HG03378 (cell line): ENCODE measurements at regions not wholly inside any gene's neighbourhood (a gene's known extent, or its start where the extent isn't known, plus 50 kb on each side); places are given as distances from the start of the nearest gene placed in this dataset.
"Not testable (repeated sequence)": the region's sequence is repeated elsewhere in the genome, so short reads cannot be mapped to it uniquely, and the experiment has no call there.

Source experiments
- ATAC-seq: cut with Tn5 transposase; IDR thresholded peaks from one replicate; pipeline ENCODE4 v1.9.1; 2021; ENCODE audit warnings: mild to moderate bottlenecking, moderate library complexity; ENCODE audit not compliant: unreplicated experiment

- no peak for ATAC-seq
Observed at GRCh38 chr3:88775026-88775690, 332.3 kb upstream of the EPHA3 start.

- ATAC-seq: no peak
Observed at GRCh38 chr3:88779482-88779881, 327.9 kb upstream of the EPHA3 start.

- no peak for ATAC-seq
Observed at GRCh38 chr3:88784925-88785324, 322.5 kb upstream of the EPHA3 start.

DNA sequence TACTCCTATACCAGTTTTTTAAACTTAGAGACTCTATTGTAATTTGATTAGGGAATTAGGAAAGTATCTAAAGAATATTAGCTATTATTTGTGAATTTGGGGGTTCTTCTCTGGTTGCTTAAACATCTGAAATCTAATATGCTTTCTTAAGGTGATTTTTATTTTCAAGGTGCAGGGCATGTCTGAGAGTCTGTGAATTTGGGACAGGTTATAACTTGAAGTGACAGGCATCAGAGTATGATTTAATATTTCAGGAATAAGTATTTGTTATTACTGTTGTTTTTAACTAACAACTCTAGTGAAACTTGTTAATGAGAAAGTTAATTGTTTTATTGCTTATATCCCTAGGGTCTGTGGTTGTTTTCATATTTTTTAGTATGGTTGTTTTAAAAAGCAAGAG is 321.6 kb upstream of the EPHA3 start:
- ATAC-seq: no peak

DNA sequence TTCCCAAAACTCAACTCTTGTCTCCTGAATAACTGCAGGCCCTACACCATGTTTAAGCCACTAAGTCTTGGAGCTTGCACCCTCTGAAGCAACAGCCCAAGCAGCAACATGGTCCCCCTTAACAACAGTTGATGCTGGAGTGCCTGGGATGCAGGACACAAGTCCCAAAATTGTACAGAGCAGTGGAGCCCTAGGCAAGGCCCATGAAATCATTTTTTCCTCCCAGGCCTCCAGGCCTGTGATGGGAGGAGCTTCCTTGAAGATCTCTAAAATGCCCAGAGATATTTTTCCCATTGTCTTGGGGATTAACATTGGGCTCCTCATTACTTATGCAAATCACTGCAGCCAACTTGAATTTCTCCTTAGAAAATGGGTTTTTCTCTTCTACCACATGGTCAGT is 311.9 kb upstream of the EPHA3 start:
- no peak for ATAC-seq

GRCh38 chr3:88807491-88808105 is 299.8 kb upstream of the EPHA3 start:
- no peak for ATAC-seq

DNA sequence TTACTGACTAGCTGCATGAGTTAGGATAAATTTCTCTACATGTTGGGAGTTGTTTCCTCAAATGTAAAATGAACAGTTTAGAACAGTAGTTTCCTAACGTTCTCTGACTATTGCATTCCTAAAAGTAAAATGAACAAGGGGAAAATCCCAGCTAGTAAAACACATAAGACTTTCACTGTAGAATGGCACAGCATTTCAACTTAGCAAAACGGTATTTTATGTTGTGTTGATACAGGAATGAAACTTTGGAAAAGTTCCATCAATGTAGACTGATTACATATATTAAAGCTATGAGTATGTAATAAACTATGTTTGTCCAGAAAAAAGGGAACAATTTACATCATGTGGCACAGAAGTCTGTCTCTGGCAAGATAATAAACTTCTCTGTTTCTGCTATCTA is 297.4 kb upstream of the EPHA3 start:
- ATAC-seq: no peak

GRCh38 chr3:88810455-88810854 is 297.0 kb upstream of the EPHA3 start:
- ATAC-seq: no peak

- ATAC-seq: no peak
Observed at GRCh38 chr3:88811096-88811495, 296.3 kb upstream of the EPHA3 start.

DNA sequence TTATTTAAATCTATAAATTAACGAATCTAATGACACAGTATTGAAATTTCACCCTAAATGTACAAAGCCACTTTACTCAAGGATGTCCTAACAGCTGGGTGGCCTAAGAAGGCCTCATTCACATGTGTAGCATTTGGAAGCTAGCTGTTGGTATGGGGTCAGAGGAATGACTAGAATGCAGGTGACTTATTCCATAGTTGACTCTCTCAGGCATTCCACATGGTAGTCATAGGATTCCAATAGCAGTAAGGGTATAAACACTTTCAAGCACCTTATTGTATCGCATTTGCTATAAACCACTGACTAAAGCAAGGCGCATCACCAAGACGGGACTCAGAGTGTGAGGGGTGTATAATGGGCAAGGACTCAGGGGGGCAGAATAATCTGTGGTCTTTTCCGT is 294.8 kb upstream of the EPHA3 start:
- no peak for ATAC-seq

- ATAC-seq: no peak
Observed at GRCh38 chr3:88816445-88816844, 291.0 kb upstream of the EPHA3 start.

DNA sequence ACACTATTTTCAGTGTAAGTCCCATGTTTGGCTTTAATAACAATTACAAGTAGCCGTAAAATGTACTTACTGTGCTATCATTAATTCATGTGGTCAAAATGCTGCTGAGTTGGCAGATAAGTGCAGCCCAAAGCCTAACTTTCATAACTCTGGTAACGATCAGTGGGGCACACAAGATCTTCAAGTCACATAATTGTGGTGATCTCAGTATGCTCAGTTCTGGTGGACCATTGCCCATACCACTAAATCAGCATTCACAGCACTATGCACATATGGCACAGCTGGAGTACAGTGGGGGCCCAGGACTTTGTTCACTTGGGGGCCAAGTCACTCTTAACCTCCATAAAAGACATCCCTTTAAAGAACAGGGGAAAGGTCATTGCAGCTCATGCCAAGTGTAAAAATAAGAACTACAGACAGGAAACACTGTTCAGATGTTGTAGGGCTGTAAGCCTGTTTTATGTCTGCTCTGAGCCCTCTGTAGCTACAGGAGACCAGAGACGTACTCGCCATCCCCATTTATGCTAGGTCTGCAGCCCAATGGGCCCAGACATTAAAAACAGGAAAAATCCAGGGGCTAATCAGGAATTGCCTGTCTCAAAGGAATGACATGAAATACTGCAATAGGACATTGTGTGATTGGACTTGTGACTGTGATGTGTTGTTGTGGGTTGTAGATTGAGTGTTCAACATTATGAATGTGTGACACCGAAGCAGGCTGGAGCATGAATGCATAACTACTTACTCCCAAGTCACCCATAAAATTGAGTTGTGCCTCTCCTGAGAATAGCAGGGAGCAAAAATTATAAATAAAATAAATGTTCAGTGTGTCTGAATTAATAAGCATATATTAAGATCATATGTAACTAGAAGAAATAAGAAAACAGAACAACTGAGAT is 282.5 kb upstream of the EPHA3 start:
- no peak for ATAC-seq

DNA sequence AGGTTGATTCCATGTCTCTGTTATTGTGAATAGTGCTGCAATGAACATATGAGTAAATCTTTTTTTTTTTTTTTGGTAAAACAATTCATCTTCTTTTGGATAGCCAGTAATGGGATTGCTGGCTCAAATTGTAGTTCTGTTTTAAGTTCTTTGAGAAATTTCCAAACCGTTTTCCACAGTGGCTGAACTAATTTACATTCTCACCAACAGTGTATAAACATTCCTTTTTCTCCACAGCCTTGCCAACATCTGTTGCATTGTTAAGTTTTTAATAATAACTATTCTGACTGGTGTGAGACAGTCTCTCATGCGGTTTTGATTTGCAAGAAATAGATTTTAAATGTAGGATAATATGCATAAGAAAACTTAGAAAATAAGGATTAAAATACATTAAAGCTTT is 279.0 kb upstream of the EPHA3 start:
- ATAC-seq: no peak

GRCh38 chr3:88852606-88853005 is 254.8 kb upstream of the EPHA3 start:
- no peak for ATAC-seq

DNA sequence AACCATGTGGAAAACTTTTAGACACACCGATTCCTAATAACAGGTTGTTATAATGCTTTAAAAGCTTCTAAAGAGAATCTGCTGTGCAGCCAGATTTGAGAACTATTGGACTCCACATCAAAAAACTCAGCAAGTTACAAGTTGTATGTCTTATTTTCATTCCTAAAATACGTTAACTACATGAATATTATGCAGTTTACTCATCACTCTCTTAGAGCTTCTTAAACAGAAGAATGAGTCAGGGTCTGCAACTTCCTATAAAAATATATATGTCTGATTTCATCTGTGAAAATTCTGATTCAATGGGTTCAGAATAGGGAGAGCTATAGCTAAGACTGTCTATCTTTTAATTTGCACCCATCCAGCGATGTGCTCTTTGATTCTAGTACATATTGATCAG is 244.2 kb upstream of the EPHA3 start:
- no peak for ATAC-seq

- ATAC-seq: no peak
Observed at GRCh38 chr3:88876724-88877123, 230.7 kb upstream of the EPHA3 start.

- no peak for ATAC-seq
Observed at GRCh38 chr3:88879905-88880304, 227.5 kb upstream of the EPHA3 start.

DNA sequence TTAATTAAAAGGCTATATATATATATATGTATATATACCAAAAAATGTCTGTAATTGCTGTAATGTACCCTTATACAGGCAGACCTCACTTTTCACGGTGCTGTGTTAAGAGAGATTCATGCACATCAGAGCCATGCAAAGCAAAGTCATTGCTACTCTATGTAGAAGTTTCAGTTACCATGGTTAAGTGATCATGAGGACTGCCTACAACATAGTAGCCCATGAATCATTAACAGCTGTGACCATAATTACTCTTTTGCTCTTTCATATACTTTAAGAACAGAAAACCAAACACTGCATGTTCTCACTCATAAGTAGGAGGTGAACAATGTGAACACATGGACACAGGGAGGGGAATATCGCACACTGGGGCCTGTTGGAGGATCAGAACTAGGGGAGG is 225.3 kb upstream of the EPHA3 start:
- ATAC-seq: peak; percentile 83

- ATAC-seq: not testable (repeated sequence)
Observed at GRCh38 chr3:88886624-88887023, 220.8 kb upstream of the EPHA3 start.

DNA sequence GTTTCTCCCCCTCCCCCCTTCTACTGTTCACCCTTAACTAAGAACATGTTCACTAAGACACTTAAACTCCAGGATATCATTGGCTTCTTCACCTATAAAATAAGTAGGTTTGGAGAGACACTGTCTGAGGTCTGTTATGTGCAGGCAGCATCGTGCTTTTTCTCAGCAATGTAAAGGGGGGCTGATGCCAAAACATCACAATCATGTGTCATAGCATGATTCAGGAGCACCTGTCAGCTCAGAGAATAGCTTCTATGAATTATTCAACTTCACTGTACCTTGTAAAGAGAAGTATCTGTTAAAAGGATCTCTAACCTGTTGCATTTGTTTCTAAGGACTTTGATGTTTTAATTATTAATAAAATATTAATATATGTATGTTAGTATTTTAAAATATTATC is 211.4 kb upstream of the EPHA3 start:
- no peak for ATAC-seq

GRCh38 chr3:88912294-88912877 is 195.0 kb upstream of the EPHA3 start:
- no peak for ATAC-seq

- ATAC-seq: no peak
Observed at GRCh38 chr3:88918841-88919240, 188.6 kb upstream of the EPHA3 start.
